H1 (cell line): ENCODE measurements at regions not wholly inside any gene's neighbourhood (a gene's known extent, or its start where the extent isn't known, plus 50 kb on each side); places are given as distances from the start of the nearest gene placed in this dataset.

Experiments used
- CTCF ChIA-PET: fragments of 300-600 bp; sonication (Branson Sonifier 250); formaldehyde crosslinking; loops from one replicate; lab custom pipeline; 2021; ENCODE audit not compliant: partially characterized antibody; lab: Charles Lee
- POLR2A ChIA-PET: fragments of 300-600 bp; sonication (Branson Sonifier 250); formaldehyde crosslinking; loops from one replicate; lab custom pipeline; 2021; ENCODE audit warnings: inconsistent platforms; ENCODE audit not compliant: partially characterized antibody; lab: Charles Lee
- DNase-seq, 2 experiments: peaks; one replicate each; pipeline versions ENCODE4 v3.0.0 to v3.0.0-alpha.2; 2010 to 2022; ENCODE audit warnings: low spot score in 2 of 2, low read depth in 1 of 2, mixed read lengths in 1 of 2
- FAIRE-seq: peaks from 2 replicates; lab custom pipeline; 2011; peaks lifted over from hg19 to GRCh38; lab: Jason Lieb, UNC
- H2AFZ ChIP-seq: 2 replicates; pipeline ENCODE4 v1.8.1; 2012; ENCODE audit warnings: low read length, inconsistent platforms
- H2AK5ac ChIP-seq: 2 replicates; pipeline ENCODE4 v1.6.1; 2013; ENCODE audit warnings: low read depth, low read length
- H2BK120ac ChIP-seq: replicated peaks from 2 replicates; pipeline ENCODE3; 2013; ENCODE audit warnings: low read depth, low read length, inconsistent platforms
- H2BK12ac ChIP-seq: 2 replicates; pipeline ENCODE4 v1.6.1; 2013; ENCODE audit warnings: low read depth, low read length
- H2BK15ac ChIP-seq: 2 replicates; pipeline ENCODE4 v1.6.1; 2013; ENCODE audit warnings: low read length
- H2BK20ac ChIP-seq: 2 replicates; pipeline ENCODE4 v1.6.1; 2013; ENCODE audit warnings: low read length
- H2BK5ac ChIP-seq: 2 replicates; pipeline ENCODE4 v1.6.1; 2013; ENCODE audit warnings: low read depth, low read length
- H3K14ac ChIP-seq: 2 replicates; pipeline ENCODE4 v1.6.1; 2013; ENCODE audit warnings: inconsistent platforms; ENCODE audit not compliant: insufficient read length
- H3K18ac ChIP-seq: 2 replicates; pipeline ENCODE4 v1.6.1; 2013; ENCODE audit warnings: low read length; ENCODE audit errors: extremely low read depth
- H3K23ac ChIP-seq: 2 replicates; pipeline ENCODE4 v1.6.1; 2013; ENCODE audit warnings: inconsistent platforms; ENCODE audit not compliant: insufficient read length
- H3K23me2 ChIP-seq: 2 replicates; pipeline ENCODE4 v1.6.1; 2013; ENCODE audit warnings: low read depth, low read length
- H3K27ac ChIP-seq: 2 replicates; pipeline ENCODE4 v1.6.1; 2011; ENCODE audit warnings: low read depth, low read length, inconsistent platforms
- H3K27me3 ChIP-seq, 4 experiments: replicated peaks in 1 of 4; 1 replicate in 1 of 4; 2 replicates in 3 of 4; pipeline versions ENCODE4 v1.6.1 to v1.8.1; 2011 to 2013; ENCODE audit warnings: low read length in 3 of 4, mild to moderate bottlenecking in 3 of 4, inconsistent platforms in 2 of 4, mixed read lengths in 2 of 4, moderate library complexity in 1 of 4; ENCODE audit not compliant: control insufficient read depth in 3 of 4, insufficient read depth in 3 of 4; ENCODE audit errors: extremely low read depth in 1 of 4
- H3K36me3 ChIP-seq, 4 experiments: 2 replicates each; pipeline versions ENCODE4 v1.6.1 to v1.8.1; 2011 to 2013; ENCODE audit warnings: mild to moderate bottlenecking in 4 of 4, low read length in 3 of 4, moderate library complexity in 2 of 4, control low read depth in 1 of 4, inconsistent platforms in 1 of 4; ENCODE audit not compliant: insufficient read depth in 4 of 4, control insufficient read depth in 2 of 4
- H3K4ac ChIP-seq: replicated peaks from 2 replicates; pipeline ENCODE3; 2013; ENCODE audit warnings: low read length, low read depth, mixed read lengths, inconsistent platforms; ENCODE audit not compliant: insufficient read length
- H3K4me1 ChIP-seq, 4 experiments: replicated peaks in 1 of 4; 1 replicate in 1 of 4; 2 replicates in 3 of 4; pipeline versions ENCODE4 v1.6.1 to v1.8.1; 2011 to 2013; ENCODE audit warnings: low read length in 3 of 4, inconsistent platforms in 2 of 4, mixed read lengths in 1 of 4; ENCODE audit not compliant: insufficient read depth in 4 of 4, control insufficient read depth in 3 of 4
- H3K4me2 ChIP-seq, 2 experiments: 2 replicates each; pipeline versions ENCODE4 v1.6.1 to v1.8.1; 2011 to 2013; ENCODE audit warnings: low read depth in 2 of 2, low read length in 2 of 2, control low read depth in 1 of 2, inconsistent platforms in 1 of 2, mild to moderate bottlenecking in 1 of 2; ENCODE audit not compliant: insufficient read depth in 1 of 2
- H3K4me3 ChIP-seq, 4 experiments: fragments of 200-600, 300-600 bp in 1 of 4; sonication (generic), shearing (Covaris generic), sonication (Bioruptor Twin) in 1 of 4; 2 replicates each; pipeline versions ENCODE4 v1.5.1 to v1.8.1; 2011 to 2016; ENCODE audit warnings: low read length in 4 of 4, low read depth in 3 of 4, control low read depth in 2 of 4, inconsistent platforms in 2 of 4, mild to moderate bottlenecking in 2 of 4, mixed read lengths in 1 of 4, moderate library complexity in 1 of 4; ENCODE audit not compliant: insufficient read depth in 2 of 4; ENCODE audit errors: extremely low read depth in 1 of 4
- H3K56ac ChIP-seq: replicated peaks from 2 replicates; pipeline ENCODE3; 2013; ENCODE audit warnings: low read depth, mild to moderate bottlenecking, mixed read lengths, low read length, inconsistent platforms; ENCODE audit not compliant: insufficient read length
- H3K79me1 ChIP-seq: 2 replicates; pipeline ENCODE4 v1.6.1; 2013; ENCODE audit warnings: low read depth, low read length, control low read depth
- H3K79me2 ChIP-seq, 2 experiments: 2 replicates each; pipeline versions ENCODE4 v1.6.1 to v1.8.1; 2012 to 2013; ENCODE audit warnings: low read length in 2 of 2, mild to moderate bottlenecking in 2 of 2, inconsistent platforms in 1 of 2; ENCODE audit not compliant: insufficient read depth in 2 of 2, control insufficient read depth in 1 of 2
- H3K9ac ChIP-seq, 4 experiments: replicated peaks in 1 of 4; 1 replicate in 1 of 4; 2 replicates in 3 of 4; pipeline versions ENCODE4 v1.6.1 to v1.8.1; 2011 to 2013; ENCODE audit warnings: low read depth in 3 of 4, low read length in 3 of 4, control low read depth in 2 of 4, mild to moderate bottlenecking in 2 of 4, moderate library complexity in 2 of 4, inconsistent platforms in 1 of 4; ENCODE audit errors: extremely low read depth in 1 of 4
- H3K9me3 ChIP-seq, 2 experiments: 2 replicates each; pipeline versions ENCODE4 v1.6.1 to v1.8.1; 2012 to 2013; ENCODE audit warnings: mild to moderate bottlenecking in 2 of 2, moderate library complexity in 2 of 2, control low read depth in 1 of 2, inconsistent platforms in 1 of 2, low read depth in 1 of 2, low read length in 1 of 2, mixed read lengths in 1 of 2; ENCODE audit not compliant: insufficient read depth in 2 of 2
- H4K20me1 ChIP-seq, 2 experiments: replicated peaks in 1 of 2; 2 replicates each; pipeline versions ENCODE3 to v1.8.1; 2011 to 2013; ENCODE audit warnings: inconsistent platforms in 2 of 2, low read length in 2 of 2, mild to moderate bottlenecking in 1 of 2; ENCODE audit not compliant: insufficient read depth in 2 of 2, control insufficient read depth in 1 of 2
- H4K5ac ChIP-seq: 2 replicates; pipeline ENCODE4 v1.6.1; 2013; ENCODE audit warnings: low read length, low read depth, mixed read lengths, inconsistent platforms; ENCODE audit not compliant: insufficient read length
- H4K8ac ChIP-seq: 2 replicates; pipeline ENCODE4 v1.8.0; 2013; ENCODE audit warnings: mild to moderate bottlenecking, moderate library complexity, low read length, inconsistent platforms; ENCODE audit not compliant: insufficient read depth; ENCODE audit errors: extremely low read depth
- H4K91ac ChIP-seq: replicated peaks from 2 replicates; pipeline ENCODE3; 2013; ENCODE audit warnings: low read length, mixed read lengths, inconsistent platforms; ENCODE audit not compliant: insufficient read length
- ATF3 ChIP-seq: IDR thresholded peaks from 2 replicates; pipeline ENCODE4 v1.6.1; 2011; ENCODE audit warnings: low read depth, mild to moderate bottlenecking, low read length; ENCODE audit not compliant: insufficient read depth
- BACH1 ChIP-seq: IDR thresholded peaks from 2 replicates; pipeline ENCODE4 v1.6.1; 2012; ENCODE audit warnings: low read length, improper control_type of control experiment
- CHD1 ChIP-seq: IDR thresholded peaks from 2 replicates; pipeline ENCODE4 v1.6.1; 2012; ENCODE audit warnings: low read depth, low read length, improper control_type of control experiment
- CREB1 ChIP-seq: IDR thresholded peaks from 2 replicates; pipeline ENCODE4 v1.6.1; 2012; ENCODE audit warnings: inconsistent platforms
- EP300 ChIP-seq, 2 experiments: IDR thresholded peaks; 1 replicate in 1 of 2; 2 replicates in 1 of 2; pipeline ENCODE4 v1.6.1; 2011 to 2012; ENCODE audit warnings: low read depth in 2 of 2, low read length in 2 of 2, mild to moderate bottlenecking in 2 of 2, borderline replicate concordance in 1 of 2, inconsistent platforms in 1 of 2, moderate library complexity in 1 of 2
- FOSL1 ChIP-seq: IDR thresholded peaks from 2 replicates; pipeline ENCODE4 v1.6.1; 2011; ENCODE audit warnings: mild to moderate bottlenecking, low read depth, low read length, moderate library complexity; ENCODE audit not compliant: insufficient read depth
- GABPA ChIP-seq: IDR thresholded peaks from 2 replicates; pipeline ENCODE4 v1.6.1; 2011; ENCODE audit warnings: mild to moderate bottlenecking, low read length, moderate library complexity, borderline replicate concordance; ENCODE audit not compliant: insufficient read depth
- NRF1 ChIP-seq: IDR thresholded peaks from 2 replicates; pipeline ENCODE4 v1.6.1; 2011; ENCODE audit warnings: mild to moderate bottlenecking, low read depth, low read length, improper control_type of control experiment
- POU5F1 ChIP-seq: IDR thresholded peaks from 2 replicates; pipeline ENCODE4 v1.6.1; 2011; ENCODE audit warnings: low read depth, mild to moderate bottlenecking, low read length, moderate library complexity
- RFX5 ChIP-seq: IDR thresholded peaks from 2 replicates; pipeline ENCODE4 v1.6.1; 2011; ENCODE audit warnings: low read depth, low read length, improper control_type of control experiment, borderline replicate concordance
- RXRA ChIP-seq: IDR thresholded peaks from 2 replicates; pipeline ENCODE4 v1.6.1; 2011; ENCODE audit warnings: low read depth, mild to moderate bottlenecking, low read length, moderate library complexity; ENCODE audit not compliant: insufficient read depth
- SP1 ChIP-seq: IDR thresholded peaks from 2 replicates; pipeline ENCODE4 v1.6.1; 2011; ENCODE audit warnings: low read depth, low read length
- TAF7 ChIP-seq: optimal IDR thresholded peaks from 2 replicates; pipeline ENCODE3; 2011; ENCODE audit warnings: low read depth, mild to moderate bottlenecking, inconsistent platforms, low read length, moderate library complexity, borderline replicate concordance
- WGBS, 2 experiments: shearing (Covaris generic) in 1 of 2; methylation state at CpG; one replicate each; pipeline versions ENCODE4 v1.1.6 to v1.1.7; 2013 to 2015; ENCODE audit warnings: low lambda C conversion rate in 2 of 2, mixed read lengths in 2 of 2, inconsistent platforms in 1 of 2, low coverage in 1 of 2, missing lambda C conversion rate in 1 of 2; ENCODE audit not compliant: insufficient replicate concordance in 2 of 2, insufficient coverage in 1 of 2, insufficient read length in 1 of 2; ENCODE audit errors: extremely low coverage in 1 of 2, missing lambda C conversion rate in 1 of 2; 5-methylcytosine and 5-hydroxymethylcytosine counted together

- no peak overlapping the region for H3K27ac ChIP-seq
- no peak overlapping the region for H2BK120ac ChIP-seq
- no peak overlapping the region for H2AFZ ChIP-seq
- no peaks in the 10 kb centered on the region for H3K27me3 ChIP-seq
- no peak overlapping the region for H3K14ac ChIP-seq
- no peaks in the 10 kb centered on the region for H3K79me2 ChIP-seq
- H3K4me3 ChIP-seq = no peak overlapping the region
- no peak overlapping the region for H2BK5ac ChIP-seq
- no peak overlapping the region for H4K91ac ChIP-seq
- no peaks in the 10 kb centered on the region; the same call in 1 of the 2 replicates for H3K23me2 ChIP-seq
- H3K4me1 ChIP-seq = no peaks in the 10 kb centered on the region
- H3K18ac ChIP-seq = no peak overlapping the region
- H4K8ac ChIP-seq = no peak overlapping the region; the same call in 1 of the 2 replicates
- no peak overlapping the region for H2BK15ac ChIP-seq
- no peaks in the 10 kb centered on the region for H3K9me3 ChIP-seq
- H2BK12ac ChIP-seq = no peak overlapping the region
- no peak overlapping the region for H3K9ac ChIP-seq
- no peak overlapping the region for H3K4me2 ChIP-seq
- no peak for FAIRE-seq
- no peak overlapping the region for H4K5ac ChIP-seq
- H3K23ac ChIP-seq = no peak overlapping the region
- H3K56ac ChIP-seq = no peak overlapping the region
- no peaks in the 10 kb centered on the region for H3K36me3 ChIP-seq
- H2AK5ac ChIP-seq = no peak overlapping the region
- H2BK20ac ChIP-seq = no peak overlapping the region
- CTCF ChIA-PET = interaction anchor here (0.6 to 0.8 kb wide), 2 partner anchors 11 to 22 kb away, joined by 3 read pairs; no protein-coding TSS in a partner anchor
- no peaks in the 10 kb centered on the region for H4K20me1 ChIP-seq
- no peaks in the 10 kb centered on the region for H3K79me1 ChIP-seq
- POLR2A ChIA-PET = no interaction called here
- H3K4ac ChIP-seq = no peak overlapping the region
- WGBS, 2 experiments = 95% methylated on average over 4 of the region's 4 CpGs; no CpG with 5 or more reads in 1 of the 2 experiments
- DNase-seq = no peak
- TF ChIP-seq CHD1 = no peak
- TF ChIP-seq BACH1 = no peak
- no peak for TF ChIP-seq POU5F1
- TF ChIP-seq EP300 (IDR thresholded peaks at IDR 0.05; ENCODE audit: borderline replicate concordance in 1 of 2, low read depth in 2 of 2, low read length in 2 of 2) = no peak
- TF ChIP-seq SP1 = no peak
- TF ChIP-seq CREB1 = no peak
- no peak for TF ChIP-seq RFX5
- no peak for TF ChIP-seq GABPA
- TF ChIP-seq TAF7 = no peak
- no peak for TF ChIP-seq FOSL1
- TF ChIP-seq NRF1 = no peak
- no peak for TF ChIP-seq ATF3
- no peak for TF ChIP-seq RXRA
Observed at GRCh38 chr5:167973126-167973525, 318.3 kb upstream of the WWC1 start.
